ENCODE measurements at regions not wholly inside any gene's neighbourhood (a gene's known extent, or its start where the extent isn't known, plus 50 kb on each side); places are given as distances from the start of the nearest gene placed in this dataset.

DNA sequence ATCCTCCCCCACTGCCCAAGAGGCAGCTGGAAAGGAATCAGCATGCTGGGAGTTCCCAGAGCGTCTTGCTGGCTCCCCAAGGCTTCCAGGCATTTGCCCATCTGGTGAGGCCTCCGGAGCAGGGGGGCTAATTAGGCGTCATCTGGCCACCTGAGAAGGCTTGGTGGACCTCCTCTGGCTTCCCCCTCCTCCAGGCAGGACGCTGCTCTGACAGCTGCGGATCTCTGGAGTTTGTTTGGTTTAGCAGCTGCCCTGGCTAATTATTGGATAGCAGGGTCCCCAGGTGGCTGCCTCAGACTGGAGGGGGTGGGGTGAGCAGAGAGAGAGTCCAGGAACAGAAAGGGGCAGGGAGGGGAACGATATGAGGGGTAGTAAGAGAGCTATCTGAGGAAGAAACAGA is 425.2 kb upstream of the MEX3C start:
- TF ChIP-seq, protein P1, sequence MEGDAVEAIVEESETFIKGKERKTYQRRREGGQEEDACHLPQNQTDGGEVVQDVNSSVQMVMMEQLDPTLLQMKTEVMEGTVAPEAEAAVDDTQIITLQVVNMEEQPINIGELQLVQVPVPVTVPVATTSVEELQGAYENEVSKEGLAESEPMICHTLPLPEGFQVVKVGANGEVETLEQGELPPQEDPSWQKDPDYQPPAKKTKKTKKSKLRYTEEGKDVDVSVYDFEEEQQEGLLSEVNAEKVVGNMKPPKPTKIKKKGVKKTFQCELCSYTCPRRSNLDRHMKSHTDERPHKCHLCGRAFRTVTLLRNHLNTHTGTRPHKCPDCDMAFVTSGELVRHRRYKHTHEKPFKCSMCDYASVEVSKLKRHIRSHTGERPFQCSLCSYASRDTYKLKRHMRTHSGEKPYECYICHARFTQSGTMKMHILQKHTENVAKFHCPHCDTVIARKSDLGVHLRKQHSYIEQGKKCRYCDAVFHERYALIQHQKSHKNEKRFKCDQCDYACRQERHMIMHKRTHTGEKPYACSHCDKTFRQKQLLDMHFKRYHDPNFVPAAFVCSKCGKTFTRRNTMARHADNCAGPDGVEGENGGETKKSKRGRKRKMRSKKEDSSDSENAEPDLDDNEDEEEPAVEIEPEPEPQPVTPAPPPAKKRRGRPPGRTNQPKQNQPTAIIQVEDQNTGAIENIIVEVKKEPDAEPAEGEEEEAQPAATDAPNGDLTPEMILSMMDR (IDR thresholded peaks at IDR 0.05), result no peak
- H3K9me3 ChIP-seq, result no peaks in the 10 kb centered on the region
- H3K4me3 ChIP-seq, result no peak overlapping the region
- H3K4me1 ChIP-seq, result no peaks in the 10 kb centered on the region
- H3K36me3 ChIP-seq, result no peaks in the 10 kb centered on the region
- no peak for ATAC-seq
- no peak for DNase-seq
- intact Hi-C loops (cut with DNase I), result no loop called here
- H3K27ac ChIP-seq, result no peak overlapping the region
- peaks cover 10% of the 10 kb centered on the region for H3K27me3 ChIP-seq (ENCODE audit: low read depth)

DNA sequence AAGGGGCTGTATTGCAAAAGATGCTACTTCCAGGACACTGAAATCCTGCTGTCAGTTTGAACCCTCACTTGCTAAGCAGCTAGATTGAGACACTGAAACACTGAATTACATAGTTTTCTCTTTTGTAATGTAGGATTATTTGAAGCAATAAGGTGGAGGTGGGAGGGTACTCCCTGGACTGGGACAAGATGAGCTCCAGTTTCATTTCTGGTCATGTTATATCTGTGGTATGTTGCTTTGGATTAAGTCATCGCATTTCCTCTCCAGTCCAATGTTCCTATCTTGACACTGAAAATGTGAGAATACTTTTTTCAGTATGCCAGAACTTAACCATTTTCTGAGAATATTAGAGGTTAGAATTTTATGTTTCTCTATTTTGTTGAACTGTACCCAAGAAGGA is 426.2 kb upstream of the MEX3C start:
- Histone ChIP-seq H3K9me3 (no peaks in the 10 kb centered on the region), H3K27ac (no peak overlapping the region), H3K27me3 (ENCODE audit: low read depth) (peaks cover 10% of the 10 kb centered on the region), H3K4me3 (no peak overlapping the region), H3K36me3 (no peaks in the 10 kb centered on the region), H3K4me1 (no peaks in the 10 kb centered on the region)
- TF ChIP-seq, protein P1 (IDR thresholded peaks at IDR 0.05), result no peak
- intact Hi-C loops (cut with DNase I), result no loop called here
- ATAC-seq (peak in 1 of 2 donors; percentile 48), DNase-seq (no peak)

DNA sequence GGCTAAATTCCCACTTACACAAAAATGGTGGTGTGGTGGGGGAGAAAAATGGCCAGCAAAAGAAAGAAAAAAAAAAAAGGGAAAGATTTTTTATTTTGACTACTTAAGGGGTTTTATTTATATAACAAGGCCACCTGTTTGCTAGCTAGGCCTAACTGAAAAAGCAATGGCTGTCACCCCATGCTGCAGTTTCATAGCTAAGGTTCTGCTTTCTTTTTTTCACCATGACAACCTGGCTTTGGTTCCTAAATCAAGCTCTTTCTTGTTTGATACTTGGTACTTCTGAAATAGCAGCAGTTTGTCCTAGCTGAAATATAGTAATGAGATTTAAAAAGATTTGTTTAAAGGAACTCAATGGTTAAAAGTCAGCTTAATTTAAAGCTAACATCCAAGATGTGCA is 433.2 kb upstream of the MEX3C start:
- no peak for DNase-seq
- H3K27ac ChIP-seq, result no peak overlapping the region
- no peaks in the 10 kb centered on the region for H3K36me3 ChIP-seq
- TF ChIP-seq, protein P1 (IDR thresholded peaks at IDR 0.05), result no peak
- no peak overlapping the region for H3K4me3 ChIP-seq
- no peaks in the 10 kb centered on the region for H3K27me3 ChIP-seq (ENCODE audit: low read depth)
- no peak for ATAC-seq
- H3K4me1 ChIP-seq, result no peaks in the 10 kb centered on the region
- intact Hi-C loops (cut with DNase I), result no loop called here
- H3K9me3 ChIP-seq, result no peaks in the 10 kb centered on the region

DNA sequence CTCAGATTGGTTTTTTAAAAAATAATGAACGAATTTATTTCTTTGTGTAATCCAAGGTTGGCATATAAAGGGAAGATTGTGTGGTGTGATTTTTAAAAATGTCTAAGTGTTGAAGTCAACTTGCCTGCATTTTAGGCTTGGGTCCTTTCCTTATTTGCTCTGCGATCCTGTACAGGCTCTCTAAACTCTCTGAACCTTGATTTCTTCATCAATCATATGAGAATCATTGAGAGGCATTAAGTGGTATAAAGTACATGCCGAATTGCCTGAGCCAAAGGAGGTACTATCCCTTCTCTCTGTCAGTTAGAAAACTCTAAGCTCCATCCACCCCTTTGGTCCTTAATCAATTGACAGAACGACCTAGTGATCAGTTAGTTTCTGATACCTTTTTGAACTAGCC is 440.4 kb upstream of the MEX3C start:
- no peak overlapping the region for H3K27ac ChIP-seq
- no peaks in the 10 kb centered on the region for H3K9me3 ChIP-seq
- ATAC-seq (peak; percentile 42 to 51), DNase-seq (no peak)
- no peaks in the 10 kb centered on the region for H3K4me1 ChIP-seq
- intact Hi-C loops (cut with DNase I), result no loop called here
- TF ChIP-seq, protein P1 (IDR thresholded peaks at IDR 0.05), result no peak
- no peaks in the 10 kb centered on the region for H3K36me3 ChIP-seq
- H3K4me3 ChIP-seq, result no peak overlapping the region
- no peaks in the 10 kb centered on the region for H3K27me3 ChIP-seq (ENCODE audit: low read depth)

DNA sequence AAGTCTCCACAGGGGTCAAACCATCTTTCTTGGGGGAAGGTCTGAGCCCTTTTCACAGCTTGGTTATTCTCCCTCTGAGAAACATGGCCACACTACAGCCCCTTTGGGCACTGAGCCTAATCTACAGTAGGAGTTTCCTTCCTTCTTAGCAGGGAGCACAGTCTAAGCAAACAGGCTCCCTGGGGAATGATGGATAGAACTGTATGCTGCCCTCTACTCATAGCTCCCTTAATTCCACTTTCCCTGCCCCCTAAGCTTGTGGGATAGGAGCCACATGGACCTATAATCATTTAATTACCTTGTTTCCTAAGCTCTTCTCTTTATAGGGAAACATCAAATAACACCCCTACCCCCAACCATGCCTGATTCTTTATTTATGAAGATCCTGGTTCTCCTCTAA is 442.1 kb upstream of the MEX3C start:
- H3K4me1 ChIP-seq, result no peaks in the 10 kb centered on the region
- no peak overlapping the region for H3K27ac ChIP-seq
- TF ChIP-seq, protein P1 (IDR thresholded peaks at IDR 0.05), result no peak
- no peaks in the 10 kb centered on the region for H3K36me3 ChIP-seq
- no peaks in the 10 kb centered on the region for H3K27me3 ChIP-seq (ENCODE audit: low read depth)
- DNase-seq (no peak), ATAC-seq (no peak)
- H3K4me3 ChIP-seq, result no peak overlapping the region
- H3K9me3 ChIP-seq, result no peaks in the 10 kb centered on the region
- intact Hi-C loops (cut with DNase I), result no loop called here

DNA sequence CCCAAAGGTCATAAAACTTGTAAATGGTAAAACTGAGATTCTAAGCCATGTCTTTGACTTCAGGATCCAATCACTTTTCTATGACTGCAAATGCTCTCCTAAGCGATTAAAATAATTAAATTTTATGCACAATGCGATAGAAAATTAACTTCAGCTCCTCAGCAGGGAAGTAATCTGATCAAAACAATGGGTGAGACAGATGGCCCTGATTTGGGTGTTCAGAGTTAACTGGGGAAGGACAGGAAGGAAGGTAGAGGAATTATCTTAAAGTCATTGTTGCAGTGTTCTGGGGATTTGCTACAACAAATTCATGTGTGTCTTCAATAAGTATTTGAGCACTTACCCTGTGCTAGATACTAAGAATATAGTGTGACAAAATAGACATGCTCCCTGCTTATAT is 446.0 kb upstream of the MEX3C start:
- no peak overlapping the region for H3K27ac ChIP-seq
- H3K9me3 ChIP-seq, result no peaks in the 10 kb centered on the region
- TF ChIP-seq, protein P1 (IDR thresholded peaks at IDR 0.05), result no peak
- no peaks in the 10 kb centered on the region for H3K36me3 ChIP-seq
- DNase-seq (no peak), ATAC-seq (no peak)
- H3K4me3 ChIP-seq, result no peak overlapping the region
- H3K27me3 ChIP-seq (ENCODE audit: low read depth), result no peaks in the 10 kb centered on the region
- intact Hi-C loops (cut with DNase I), result no loop called here
- no peaks in the 10 kb centered on the region for H3K4me1 ChIP-seq

All from lower lobe of right lung (tissue), 2 donors.